ENCODE measurements at regions not wholly inside any gene's neighbourhood (a gene's known extent, or its start where the extent isn't known, plus 50 kb on each side); places are given as distances from the start of the nearest gene placed in this dataset.

DNA sequence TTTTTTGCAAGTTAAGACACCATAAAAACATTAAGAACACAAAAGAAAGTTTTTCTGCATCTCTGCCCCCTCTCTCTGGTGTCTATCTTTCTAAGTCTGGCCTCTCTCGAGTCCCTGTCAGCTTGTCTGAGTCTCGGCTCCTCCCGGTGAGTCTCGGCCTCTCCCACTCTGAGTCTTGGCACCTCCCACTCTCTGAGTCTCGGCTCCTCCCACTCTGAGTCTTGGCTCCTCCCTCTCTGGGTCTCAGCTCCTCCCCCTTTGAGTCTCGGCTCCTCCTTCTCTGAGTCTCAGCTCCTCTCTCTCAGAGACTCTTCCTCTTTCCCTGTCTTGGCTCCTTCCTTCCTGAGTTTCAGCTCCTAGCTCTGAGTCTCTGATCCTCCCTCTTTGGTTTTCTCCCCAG is 72.5 kb upstream of the AMPD3 start:
- Histone ChIP-seq H3K36me3 (ENCODE audit: control insufficient read depth, insufficient read depth, low read length) (no peaks in the 10 kb centered on the region), H3K4me1 (ENCODE audit: control insufficient read depth, extremely low read depth, insufficient read depth, low read length) (peaks cover 30% of the 10 kb centered on the region), H3K4me2 (ENCODE audit: extremely low read depth, insufficient read depth, low read length) (no peak overlapping the region), H3K27ac (ENCODE audit: insufficient read depth, low read length) (no peak overlapping the region), H4K20me1 (ENCODE audit: control insufficient read depth, extremely low read depth, insufficient read depth, low read length) (no peaks in the 10 kb centered on the region), H3K9me3 (ENCODE audit: control insufficient read depth, insufficient read depth, low read depth, low read length) (no peaks in the 10 kb centered on the region), H3K9ac (ENCODE audit: insufficient read depth, low read length) (no peak overlapping the region), H2AFZ (ENCODE audit: low read length) (no peak overlapping the region), H3K27me3 (ENCODE audit: control insufficient read depth, insufficient read depth, low read length) (no peaks in the 10 kb centered on the region), H3K79me2 (ENCODE audit: control insufficient read depth, insufficient read depth, low read length) (no peaks in the 10 kb centered on the region), H3K4me3 (replicated peaks in 1 of 4; ENCODE audit: control extremely low read depth in 1 of 4, insufficient read depth in 1 of 4, low read depth in 3 of 4, low read length in 4 of 4) (no peak overlapping the region)
- TF ChIP-seq, protein P1, sequence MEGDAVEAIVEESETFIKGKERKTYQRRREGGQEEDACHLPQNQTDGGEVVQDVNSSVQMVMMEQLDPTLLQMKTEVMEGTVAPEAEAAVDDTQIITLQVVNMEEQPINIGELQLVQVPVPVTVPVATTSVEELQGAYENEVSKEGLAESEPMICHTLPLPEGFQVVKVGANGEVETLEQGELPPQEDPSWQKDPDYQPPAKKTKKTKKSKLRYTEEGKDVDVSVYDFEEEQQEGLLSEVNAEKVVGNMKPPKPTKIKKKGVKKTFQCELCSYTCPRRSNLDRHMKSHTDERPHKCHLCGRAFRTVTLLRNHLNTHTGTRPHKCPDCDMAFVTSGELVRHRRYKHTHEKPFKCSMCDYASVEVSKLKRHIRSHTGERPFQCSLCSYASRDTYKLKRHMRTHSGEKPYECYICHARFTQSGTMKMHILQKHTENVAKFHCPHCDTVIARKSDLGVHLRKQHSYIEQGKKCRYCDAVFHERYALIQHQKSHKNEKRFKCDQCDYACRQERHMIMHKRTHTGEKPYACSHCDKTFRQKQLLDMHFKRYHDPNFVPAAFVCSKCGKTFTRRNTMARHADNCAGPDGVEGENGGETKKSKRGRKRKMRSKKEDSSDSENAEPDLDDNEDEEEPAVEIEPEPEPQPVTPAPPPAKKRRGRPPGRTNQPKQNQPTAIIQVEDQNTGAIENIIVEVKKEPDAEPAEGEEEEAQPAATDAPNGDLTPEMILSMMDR (conservative IDR thresholded peaks at IDR 0.05 in 1 of 2, IDR thresholded peaks at IDR 0.05 in 1 of 2; ENCODE audit: low read depth in 1 of 2, low read length in 2 of 2) = no peak
- no peak for TF ChIP-seq EZH2 (IDR thresholded peaks at IDR 0.05; ENCODE audit: low read length, missing control alignments)
- no peak for DNase-seq (ENCODE audit: low read depth in 2 of 2)

DNA sequence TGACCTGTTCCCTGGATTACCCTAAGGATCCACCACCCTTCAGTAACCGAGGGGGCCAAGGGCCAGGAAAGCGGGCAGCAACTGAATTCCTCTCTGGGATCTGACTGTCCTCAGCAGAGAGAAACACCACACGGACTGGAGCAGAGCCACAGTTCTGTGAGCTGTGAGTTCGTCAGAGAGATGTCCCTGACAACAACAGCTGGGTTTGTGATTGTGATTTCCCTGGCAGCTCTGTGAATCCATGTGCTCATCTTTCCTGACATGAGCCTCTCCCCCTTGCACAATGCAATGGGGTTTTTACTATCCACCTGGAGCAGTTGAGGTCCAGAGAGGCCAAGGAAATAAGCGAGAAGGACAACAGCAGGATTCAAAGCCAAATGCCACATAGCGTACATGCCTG is 69.4 kb upstream of the AMPD3 start:
- no peaks in the 10 kb centered on the region for H3K36me3 ChIP-seq (ENCODE audit: control insufficient read depth, insufficient read depth, low read length)
- no peak overlapping the region for H3K4me2 ChIP-seq (ENCODE audit: extremely low read depth, insufficient read depth, low read length)
- H3K27me3 ChIP-seq (ENCODE audit: control insufficient read depth, insufficient read depth, low read length) = no peaks in the 10 kb centered on the region
- H3K4me3 ChIP-seq (replicated peaks in 1 of 4; ENCODE audit: control extremely low read depth in 1 of 4, insufficient read depth in 1 of 4, low read depth in 3 of 4, low read length in 4 of 4) = no peak overlapping the region
- peak in 1 of 2 donors; percentile 85 for DNase-seq (ENCODE audit: low read depth in 2 of 2)
- no peaks in the 10 kb centered on the region for H3K79me2 ChIP-seq (ENCODE audit: control insufficient read depth, insufficient read depth, low read length)
- no peaks in the 10 kb centered on the region for H3K9me3 ChIP-seq (ENCODE audit: control insufficient read depth, insufficient read depth, low read depth, low read length)
- TF ChIP-seq, protein P1 (conservative IDR thresholded peaks at IDR 0.05 in 1 of 2, IDR thresholded peaks at IDR 0.05 in 1 of 2; ENCODE audit: low read depth in 1 of 2, low read length in 2 of 2) = no peak
- no peak for TF ChIP-seq EZH2 (IDR thresholded peaks at IDR 0.05; ENCODE audit: low read length, missing control alignments)
- H3K27ac ChIP-seq (ENCODE audit: insufficient read depth, low read length) = peak overlapping the region; percentile 39
- H4K20me1 ChIP-seq (ENCODE audit: control insufficient read depth, extremely low read depth, insufficient read depth, low read length) = no peaks in the 10 kb centered on the region
- peaks cover 30% of the 10 kb centered on the region for H3K4me1 ChIP-seq (ENCODE audit: control insufficient read depth, extremely low read depth, insufficient read depth, low read length)
- H2AFZ ChIP-seq (ENCODE audit: low read length) = no peak overlapping the region
- H3K9ac ChIP-seq (ENCODE audit: insufficient read depth, low read length) = no peak overlapping the region

DNA sequence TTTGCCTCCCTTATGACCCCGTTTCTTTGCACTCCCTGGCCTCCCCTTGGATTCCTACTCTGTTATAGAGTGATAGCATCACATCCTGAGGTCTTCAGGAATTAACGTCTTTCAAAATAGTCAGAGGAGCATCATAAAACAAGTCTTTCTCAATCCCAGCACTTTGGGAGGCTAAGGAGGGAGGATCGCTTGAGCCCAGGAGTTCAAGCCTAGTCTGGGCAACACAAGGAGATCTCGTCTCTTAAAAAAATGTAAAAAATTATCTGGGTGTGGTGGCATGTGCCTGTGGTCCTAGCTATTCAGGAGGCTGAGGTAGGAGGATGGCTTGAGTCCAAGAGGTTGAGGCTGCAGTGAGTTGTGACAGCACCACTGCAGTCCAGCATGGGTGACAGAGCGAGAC is 68.7 kb upstream of the AMPD3 start:
- no peak overlapping the region for H3K9ac ChIP-seq (ENCODE audit: insufficient read depth, low read length)

More for the DNA sequence above, 68.7 kb upstream of the AMPD3 start:
- Histone ChIP-seq H3K27me3 (ENCODE audit: control insufficient read depth, insufficient read depth, low read length) (no peaks in the 10 kb centered on the region), H3K4me2 (ENCODE audit: extremely low read depth, insufficient read depth, low read length) (no peak overlapping the region), H3K27ac (ENCODE audit: insufficient read depth, low read length) (peak overlapping the region; percentile 90), H3K9me3 (ENCODE audit: control insufficient read depth, insufficient read depth, low read depth, low read length) (no peaks in the 10 kb centered on the region), H3K4me1 (ENCODE audit: control insufficient read depth, extremely low read depth, insufficient read depth, low read length) (peaks cover 27% of the 10 kb centered on the region), H3K79me2 (ENCODE audit: control insufficient read depth, insufficient read depth, low read length) (no peaks in the 10 kb centered on the region), H3K36me3 (ENCODE audit: control insufficient read depth, insufficient read depth, low read length) (no peaks in the 10 kb centered on the region), H2AFZ (ENCODE audit: low read length) (no peak overlapping the region), H3K4me3 (replicated peaks in 1 of 4; ENCODE audit: control extremely low read depth in 1 of 4, insufficient read depth in 1 of 4, low read depth in 3 of 4, low read length in 4 of 4) (no peak overlapping the region), H4K20me1 (ENCODE audit: control insufficient read depth, extremely low read depth, insufficient read depth, low read length) (no peaks in the 10 kb centered on the region)
- TF ChIP-seq, protein P1 (conservative IDR thresholded peaks at IDR 0.05 in 1 of 2, IDR thresholded peaks at IDR 0.05 in 1 of 2; ENCODE audit: low read depth in 1 of 2, low read length in 2 of 2) = no peak
- no peak for TF ChIP-seq EZH2 (IDR thresholded peaks at IDR 0.05; ENCODE audit: low read length, missing control alignments)
- DNase-seq (ENCODE audit: low read depth in 2 of 2) = no peak

Measured in fibroblast of lung (primary cell).